ENCODE measurements at regions not wholly inside any gene's neighbourhood (a gene's known extent, or its start where the extent isn't known, plus 50 kb on each side); places are given as distances from the start of the nearest gene placed in this dataset.

- DNase-seq: no peak
These were observed 534.8 kb downstream of the BRD1 start for GRCh38 chr22:49292909-49293308.

GRCh38 chr22:49291781-49292180, 535.9 kb downstream of the BRD1 start:
- DNase-seq: no peak

GRCh38 chr22:49291169-49291568, 536.5 kb downstream of the BRD1 start:
- DNase-seq: no peak

- peak; percentile 6 for DNase-seq
These were observed 537.0 kb downstream of the BRD1 start for GRCh38 chr22:49290711-49291110.

GRCh38 chr22:49289822-49290679, 537.6 kb downstream of the BRD1 start:
- no peak for DNase-seq

- no peak for DNase-seq
These were observed 541.4 kb downstream of the BRD1 start for GRCh38 chr22:49286181-49286760.

GRCh38 chr22:49284931-49285330, 542.7 kb downstream of the BRD1 start:
- DNase-seq: no peak

GRCh38 chr22:49284056-49284784, 543.5 kb downstream of the BRD1 start:
- DNase-seq: no peak

GRCh38 chr22:49282596-49282995, 545.1 kb downstream of the BRD1 start:
- DNase-seq: no peak

- no peak for DNase-seq
These were observed 546.0 kb downstream of the BRD1 start for GRCh38 chr22:49281467-49282340.

GRCh38 chr22:49278340-49278739, 549.3 kb downstream of the BRD1 start:
- no peak for DNase-seq

- no peak for DNase-seq
These were observed 551.1 kb downstream of the BRD1 start for GRCh38 chr22:49276567-49276966.

GRCh38 chr22:49274754-49275380, 552.8 kb downstream of the BRD1 start:
- DNase-seq: no peak

- DNase-seq: no peak
These were observed 555.0 kb downstream of the BRD1 start for GRCh38 chr22:49272546-49273125.

- DNase-seq: no peak
These were observed 555.8 kb downstream of the BRD1 start for GRCh38 chr22:49271831-49272230.

- no peak for DNase-seq
These were observed 556.3 kb downstream of the BRD1 start for GRCh38 chr22:49271369-49271727.

GRCh38 chr22:49270595-49271368, 556.9 kb downstream of the BRD1 start:
- no peak for DNase-seq

GRCh38 chr22:49269928-49270327, 557.7 kb downstream of the BRD1 start:
- DNase-seq: no peak

- no peak for DNase-seq
These were observed 558.3 kb downstream of the BRD1 start for GRCh38 chr22:49269371-49269770.

- no peak for DNase-seq
These were observed 558.7 kb downstream of the BRD1 start for GRCh38 chr22:49268924-49269323.

GRCh38 chr22:49267996-49268395, 559.7 kb downstream of the BRD1 start:
- no peak for DNase-seq

Data from femur (tissue), 1 donor.